OCI-LY7 (cell line): ENCODE measurements at regions not wholly inside any gene's neighbourhood (a gene's known extent, or its start where the extent isn't known, plus 50 kb on each side); places are given as distances from the start of the nearest gene placed in this dataset.

Source experiments
- EZH2phosphoT487 ChIP-seq: fragments of 200-600 bp; sonication (generic); IDR thresholded peaks from 2 replicates; pipeline ENCODE4 v1.6.1; 2018; ENCODE audit warnings: low read depth, borderline replicate concordance, mild to moderate bottlenecking, mixed run types, antibody characterized with exemption, low read length, moderate library complexity, mixed read lengths
- TF ChIP-seq, protein P1 (sequence below): fragments of 200-600 bp; sonication (generic); conservative IDR thresholded peaks from 2 replicates; pipeline ENCODE4 v1.5.1; 2014; ENCODE audit warnings: mild to moderate bottlenecking, antibody characterized with exemption, low read length, moderate library complexity, mixed read lengths

DNA sequence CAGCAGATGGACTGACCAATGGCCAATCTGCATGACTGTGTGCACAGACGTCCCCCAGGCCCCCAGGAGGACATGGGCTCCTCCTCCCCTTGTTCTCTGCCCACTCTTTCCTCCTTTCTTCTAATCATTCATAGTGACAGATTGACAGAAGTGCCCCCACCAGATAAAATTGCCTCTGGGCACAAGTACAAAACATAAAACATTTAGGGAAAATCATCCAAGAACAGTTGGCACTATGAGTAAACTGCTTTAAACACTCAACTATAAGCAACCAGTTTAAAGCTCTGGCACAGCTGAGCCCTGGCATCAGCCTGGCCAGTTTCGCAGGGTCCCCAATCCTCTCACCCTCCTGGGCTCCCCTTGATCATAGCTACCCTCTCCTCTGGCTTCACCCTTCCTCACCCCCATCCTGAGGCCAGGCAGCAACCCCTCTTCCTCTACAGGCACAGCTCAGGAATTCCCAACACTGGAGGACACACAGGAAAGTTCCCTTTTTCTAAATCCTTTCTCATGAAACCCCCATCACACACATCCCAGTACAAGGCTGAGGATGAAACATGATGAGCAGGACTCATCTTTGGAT is 232.9 kb downstream of the BUD13 start:
- TF ChIP-seq, protein P1, sequence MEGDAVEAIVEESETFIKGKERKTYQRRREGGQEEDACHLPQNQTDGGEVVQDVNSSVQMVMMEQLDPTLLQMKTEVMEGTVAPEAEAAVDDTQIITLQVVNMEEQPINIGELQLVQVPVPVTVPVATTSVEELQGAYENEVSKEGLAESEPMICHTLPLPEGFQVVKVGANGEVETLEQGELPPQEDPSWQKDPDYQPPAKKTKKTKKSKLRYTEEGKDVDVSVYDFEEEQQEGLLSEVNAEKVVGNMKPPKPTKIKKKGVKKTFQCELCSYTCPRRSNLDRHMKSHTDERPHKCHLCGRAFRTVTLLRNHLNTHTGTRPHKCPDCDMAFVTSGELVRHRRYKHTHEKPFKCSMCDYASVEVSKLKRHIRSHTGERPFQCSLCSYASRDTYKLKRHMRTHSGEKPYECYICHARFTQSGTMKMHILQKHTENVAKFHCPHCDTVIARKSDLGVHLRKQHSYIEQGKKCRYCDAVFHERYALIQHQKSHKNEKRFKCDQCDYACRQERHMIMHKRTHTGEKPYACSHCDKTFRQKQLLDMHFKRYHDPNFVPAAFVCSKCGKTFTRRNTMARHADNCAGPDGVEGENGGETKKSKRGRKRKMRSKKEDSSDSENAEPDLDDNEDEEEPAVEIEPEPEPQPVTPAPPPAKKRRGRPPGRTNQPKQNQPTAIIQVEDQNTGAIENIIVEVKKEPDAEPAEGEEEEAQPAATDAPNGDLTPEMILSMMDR, result no peak
- no peak for TF ChIP-seq EZH2phosphoT487
